Upper lobe of left lung (tissue), 4 donors: ENCODE measurements at regions not wholly inside any gene's neighbourhood (a gene's known extent, or its start where the extent isn't known, plus 50 kb on each side); places are given as distances from the start of the nearest gene placed in this dataset.

Experiments
- POLR2A ChIP-seq, 4 donors: fragments of 450-650 bp; IDR thresholded peaks; one replicate each; pipeline ENCODE4 v1.5.1; 2016 to 2017; ENCODE audit warnings: antibody characterized with exemption in 4 of 4, mild to moderate bottlenecking in 2 of 4
- POLR2AphosphoS5 ChIP-seq, 2 donors: sonication (generic); formaldehyde crosslinking; IDR thresholded peaks; one replicate each; pipeline ENCODE4 v1.5.1; 2017; ENCODE audit warnings: antibody characterized with exemption in 2 of 2
- TF ChIP-seq, protein P1 (sequence below), 6 experiments: fragments of 450-650 bp in 4 of 6; fragments of 200-600 bp in 2 of 6; sonication (generic) in 2 of 6; IDR thresholded peaks; one replicate each; pipeline ENCODE4 v1.5.1; 2016 to 2019; ENCODE audit warnings: antibody characterized with exemption in 6 of 6

DNA sequence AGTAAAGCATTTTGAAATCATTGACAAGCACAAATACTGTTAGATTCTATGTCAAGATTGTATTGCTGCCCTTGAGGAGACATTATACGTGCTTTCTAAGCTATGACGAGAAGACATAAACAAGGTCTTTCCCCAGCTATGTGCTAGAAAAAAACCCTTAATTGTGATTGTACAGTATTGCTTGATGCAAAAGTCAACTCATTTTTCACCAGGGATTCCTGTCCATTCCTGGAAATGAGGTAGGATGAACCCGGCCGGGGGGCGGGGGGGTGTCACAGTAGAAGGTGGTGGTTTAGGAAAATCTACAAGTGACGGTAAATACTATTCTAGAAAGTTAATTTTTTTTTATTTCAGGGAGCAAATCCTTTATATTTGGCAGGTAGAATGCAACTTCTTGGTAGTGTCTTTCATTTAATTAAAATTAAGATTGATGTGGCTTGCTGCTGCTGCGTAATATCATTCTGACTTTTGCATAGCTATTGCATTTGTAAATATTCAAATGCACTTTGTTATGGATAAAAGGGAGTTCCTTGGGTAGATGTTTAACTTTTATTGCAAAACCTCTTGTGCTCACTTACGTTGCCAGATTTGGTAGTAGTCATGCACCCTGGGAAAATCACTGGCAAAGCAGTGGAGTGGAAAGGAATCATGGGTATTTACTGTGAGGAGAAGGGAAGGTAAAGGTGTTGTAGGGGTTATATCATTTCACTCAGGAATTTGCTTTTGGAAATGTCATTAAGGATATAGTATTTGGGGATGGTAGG lies 164.4 kb upstream of the PRPS1L1 start:
- TF ChIP-seq, protein P1, sequence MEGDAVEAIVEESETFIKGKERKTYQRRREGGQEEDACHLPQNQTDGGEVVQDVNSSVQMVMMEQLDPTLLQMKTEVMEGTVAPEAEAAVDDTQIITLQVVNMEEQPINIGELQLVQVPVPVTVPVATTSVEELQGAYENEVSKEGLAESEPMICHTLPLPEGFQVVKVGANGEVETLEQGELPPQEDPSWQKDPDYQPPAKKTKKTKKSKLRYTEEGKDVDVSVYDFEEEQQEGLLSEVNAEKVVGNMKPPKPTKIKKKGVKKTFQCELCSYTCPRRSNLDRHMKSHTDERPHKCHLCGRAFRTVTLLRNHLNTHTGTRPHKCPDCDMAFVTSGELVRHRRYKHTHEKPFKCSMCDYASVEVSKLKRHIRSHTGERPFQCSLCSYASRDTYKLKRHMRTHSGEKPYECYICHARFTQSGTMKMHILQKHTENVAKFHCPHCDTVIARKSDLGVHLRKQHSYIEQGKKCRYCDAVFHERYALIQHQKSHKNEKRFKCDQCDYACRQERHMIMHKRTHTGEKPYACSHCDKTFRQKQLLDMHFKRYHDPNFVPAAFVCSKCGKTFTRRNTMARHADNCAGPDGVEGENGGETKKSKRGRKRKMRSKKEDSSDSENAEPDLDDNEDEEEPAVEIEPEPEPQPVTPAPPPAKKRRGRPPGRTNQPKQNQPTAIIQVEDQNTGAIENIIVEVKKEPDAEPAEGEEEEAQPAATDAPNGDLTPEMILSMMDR (IDR thresholded peaks at IDR 0.05) = no peak
- TF ChIP-seq POLR2A (IDR thresholded peaks at IDR 0.05) (no peak), POLR2AphosphoS5 (IDR thresholded peaks at IDR 0.05) (no peak)
